NCI-H1694 treated with DMSO at 0.1 percent for 48 hours (cell line): ENCODE measurements at regions not wholly inside any gene's neighbourhood (a gene's known extent, or its start where the extent isn't known, plus 50 kb on each side); places are given as distances from the start of the nearest gene placed in this dataset.

ENCODE experiments used
- DNase-seq: peaks from one replicate; lab custom pipeline; 2025; lab: John Stamatoyannopoulos, UW

- no peak for DNase-seq
Measured at GRCh38 chr4:100284129-100284880, 94.0 kb upstream of the DDIT4L start.

GRCh38 chr4:100280807-100281206 lies 90.5 kb upstream of the DDIT4L start:
- no peak for DNase-seq

DNA sequence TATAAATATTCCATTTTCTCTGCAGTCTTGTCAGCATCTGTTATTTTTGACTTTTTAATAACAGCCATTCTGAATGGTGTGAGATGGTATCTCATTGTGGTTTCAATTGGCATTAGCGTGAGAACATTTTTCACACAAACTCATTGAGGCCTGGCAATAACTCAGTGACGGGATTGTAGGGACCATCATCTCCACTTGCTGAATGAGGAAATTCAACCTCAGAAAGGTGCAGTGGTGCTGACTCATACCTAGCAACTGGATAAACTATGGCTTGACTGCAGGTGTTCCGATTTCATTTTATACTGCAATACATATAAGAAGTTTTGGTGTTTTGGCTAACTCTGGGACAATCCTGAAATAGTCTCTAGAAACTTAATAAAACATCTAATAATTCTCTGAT lies 88.3 kb upstream of the DDIT4L start:
- no peak for DNase-seq

- no peak for DNase-seq
Measured at GRCh38 chr4:100269446-100269845, 79.2 kb upstream of the DDIT4L start.

DNA sequence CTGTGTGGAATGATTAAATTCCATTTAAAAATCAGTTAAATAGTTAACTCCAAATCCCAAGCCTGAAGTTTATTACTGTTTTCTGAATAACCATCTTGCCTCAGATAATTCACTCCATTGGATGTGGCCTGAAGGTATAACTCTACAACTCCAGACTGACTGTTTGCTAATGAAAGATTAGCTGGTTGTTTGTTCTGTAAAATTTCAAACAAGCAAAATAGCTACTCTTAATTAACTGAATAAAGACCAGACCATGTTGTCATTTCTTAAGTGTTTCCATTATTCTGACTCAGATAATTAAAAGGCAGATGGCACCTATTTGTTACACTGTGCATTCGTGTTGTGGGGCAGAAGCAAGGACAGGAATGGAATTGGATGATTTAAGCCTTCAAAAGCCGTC lies 78.5 kb upstream of the DDIT4L start:
- DNase-seq = peak; percentile 11

DNA sequence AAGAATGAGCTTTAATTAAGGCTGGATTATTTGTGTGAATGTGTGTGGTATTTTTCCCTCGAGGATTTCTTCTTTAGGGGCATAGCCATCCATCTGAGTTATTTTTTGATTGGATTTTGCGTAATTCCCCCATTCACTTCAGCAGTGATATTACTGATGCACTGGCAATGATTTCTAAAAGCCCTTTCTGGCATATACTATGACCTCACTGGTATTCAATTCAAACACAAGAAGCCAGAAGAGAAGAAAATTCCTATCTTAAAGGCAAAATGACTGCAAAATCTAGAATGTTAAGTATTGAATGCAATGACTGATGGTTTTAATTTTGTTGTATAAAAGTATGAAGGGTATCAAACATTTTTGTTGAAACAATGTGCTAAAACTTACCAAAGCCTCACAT lies 71.1 kb upstream of the DDIT4L start:
- DNase-seq = no peak

DNA sequence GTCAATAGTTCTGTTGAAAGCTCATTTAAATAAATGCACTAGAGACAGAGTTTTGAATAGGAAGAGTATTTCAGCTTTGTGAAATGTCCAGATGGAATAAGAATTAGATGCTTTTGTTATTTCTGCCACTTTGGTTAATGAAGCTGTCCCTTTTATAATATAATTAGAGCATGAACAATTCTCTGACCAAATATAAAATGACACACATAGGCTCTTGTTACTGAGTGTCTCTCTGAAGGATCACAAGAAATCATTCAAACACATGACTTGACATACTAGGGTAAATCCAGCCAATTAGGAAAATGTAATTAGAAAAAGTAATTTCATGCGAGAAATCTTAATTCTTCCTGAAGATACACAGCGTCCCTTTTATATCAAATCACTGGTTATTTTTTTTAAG lies 68.4 kb upstream of the DDIT4L start:
- DNase-seq = no peak

- peak; percentile 9 for DNase-seq
Measured at GRCh38 chr4:100257567-100257966, 67.3 kb upstream of the DDIT4L start.

DNA sequence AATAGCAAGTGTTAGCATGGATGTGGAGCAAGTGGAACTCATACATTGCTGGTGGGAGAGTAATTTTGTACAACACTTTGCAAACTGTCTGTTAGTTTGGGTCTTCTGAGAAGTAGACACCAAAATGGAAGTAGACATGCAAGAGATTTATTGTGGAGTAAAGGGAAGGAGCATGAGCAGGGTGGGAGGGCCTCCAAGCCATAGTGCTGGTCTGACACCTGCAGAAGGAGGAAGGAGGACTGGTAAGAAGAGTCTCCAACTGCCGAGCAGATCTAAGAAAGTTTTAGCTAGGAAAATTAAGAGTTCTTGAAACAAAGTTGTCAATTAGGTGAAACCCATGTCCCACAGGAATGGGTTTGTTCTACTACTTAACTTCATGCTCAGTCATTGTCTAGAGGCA lies 64.0 kb upstream of the DDIT4L start:
- no peak for DNase-seq

GRCh38 chr4:100248476-100248875 lies 58.2 kb upstream of the DDIT4L start:
- DNase-seq = no peak

- DNase-seq = no peak
Measured at GRCh38 chr4:100246697-100247096, 56.4 kb upstream of the DDIT4L start.

DNA sequence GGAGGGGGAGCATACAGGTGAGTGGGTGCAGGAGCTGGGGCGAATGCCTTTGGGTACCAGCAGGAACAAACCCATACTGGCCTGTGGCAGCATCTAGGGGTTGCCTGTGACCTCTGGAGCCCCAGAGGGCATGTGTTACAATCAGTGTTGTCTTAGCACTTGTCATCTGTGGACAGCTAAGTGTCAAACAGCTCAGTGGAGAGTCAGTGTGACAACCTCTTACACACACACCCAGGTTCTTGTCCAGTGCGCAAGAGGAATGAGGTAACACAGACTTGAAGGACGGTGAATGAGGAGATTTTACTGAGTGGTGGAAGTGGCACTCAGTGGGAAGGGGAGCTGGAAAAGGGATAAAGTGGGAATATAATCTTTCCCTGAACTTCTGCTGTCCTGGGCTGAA lies 54.1 kb upstream of the DDIT4L start:
- DNase-seq = no peak
